Adrenal gland (tissue), 9 donors: ENCODE measurements at regions not wholly inside any gene's neighbourhood (a gene's known extent, or its start where the extent isn't known, plus 50 kb on each side); places are given as distances from the start of the nearest gene placed in this dataset.

Experiments used
- DNase-seq, 7 donors: peaks; one replicate each; pipeline ENCODE4 v3.0.0-alpha.2; 2019 to 2020
- H3K27ac ChIP-seq, 5 donors: fragments of 200-600 bp; sonication (generic) in 4 of 5; 1 replicate in 3 of 5; 2 replicates in 2 of 5; pipeline versions ENCODE4 v1.5.1 to v1.8.0; 2016 to 2020; ENCODE audit warnings: mild to moderate bottlenecking in 1 of 5
- H3K27me3 ChIP-seq: fragments of 200-600 bp; 2 replicates; pipeline ENCODE4 v1.8.0; 2021
- H3K36me3 ChIP-seq, 2 donors: fragments of 200-600 bp; replicated peaks in 1 of 2; 1 replicate in 1 of 2; 2 replicates in 1 of 2; pipeline versions ENCODE4 v1.5.1 to v1.8.0; 2018 to 2022
- H3K4me1 ChIP-seq, 2 donors: fragments of 200-600 bp; replicated peaks in 1 of 2; 1 replicate in 1 of 2; 2 replicates in 1 of 2; pipeline versions ENCODE4 v1.5.1 to v1.8.0; 2018 to 2021
- H3K4me3 ChIP-seq, 4 donors: fragments of 200-600 bp; sonication (generic) in 3 of 4; one replicate each; pipeline ENCODE4 v1.5.1; 2016 to 2018
- H3K9me3 ChIP-seq, 3 donors: fragments of 200-600 bp; sonication (generic) in 1 of 3; replicated peaks in 1 of 3; 1 replicate in 2 of 3; 2 replicates in 1 of 3; pipeline versions ENCODE4 v1.5.1 to v1.8.0; 2016 to 2021
- POLR2A ChIP-seq, 2 donors: fragments of 450-650 bp; IDR thresholded peaks; one replicate each; pipeline ENCODE4 v1.6.1; 2017; ENCODE audit warnings: antibody characterized with exemption in 2 of 2, mild to moderate bottlenecking in 2 of 2, moderate library complexity in 1 of 2
- WGBS, 4 donors: extraction: QIAGEN DNeasy Blood & Tissue Kit in 2 of 4; methylation state at CpG; one replicate each; pipeline versions ENCODE4 v1.1.5 to v1.1.7; 2013 to 2017; 5-methylcytosine and 5-hydroxymethylcytosine counted together
- intact Hi-C, 2 donors: fragments of 100-400 bp; cut with DNase I; formaldehyde crosslinking; loops; one replicate each; pipeline versions ENCODE4 v1.14.1 to v1.15.0; 2022 to 2023
- TF ChIP-seq, protein P1 (sequence below), 6 experiments: fragments of 450-650 bp in 4 of 6; fragments of 200-600 bp in 2 of 6; sonication (generic) in 1 of 6; IDR thresholded peaks; 1 replicate in 5 of 6; 2 replicates in 1 of 6; pipeline versions ENCODE4 v1.5.1 to v1.8.0; 2016 to 2021; ENCODE audit warnings: antibody characterized with exemption in 6 of 6, mild to moderate bottlenecking in 2 of 6, moderate library complexity in 1 of 6
- donor health status: healthy with polysubstance abuse.
- donor health status: Bipolar disorder and iron deficiency.
- donor health status: DM: yes; HTN: yes; CAD: no.
- donor health status: DM: no; HTN: no; CAD: no.
- donor health status: DM: no; HTN: no; CAD: no.

DNA sequence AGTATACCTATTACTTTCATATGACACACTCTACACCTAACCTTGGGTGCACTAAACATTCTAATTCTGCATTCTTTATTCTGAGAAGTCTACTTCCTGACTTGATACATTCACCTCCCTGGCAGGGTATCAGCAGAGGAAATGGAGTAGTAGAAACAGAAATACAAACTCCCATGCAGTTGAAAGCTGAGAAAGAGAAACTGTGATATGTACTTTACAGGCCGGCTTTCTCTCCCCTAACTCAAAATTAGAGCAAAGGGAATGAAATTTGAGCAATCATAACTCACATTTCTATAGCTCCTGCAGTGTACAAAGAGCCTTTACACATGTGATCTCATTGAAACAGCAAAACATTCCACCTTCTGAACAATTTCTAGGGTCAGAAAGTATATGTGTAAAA is 135.5 kb upstream of the COL8A1 start:
- no peaks in the 10 kb centered on the region for H3K9me3 ChIP-seq
- H3K27ac ChIP-seq, result peak overlapping the region in 1 of 5 donors; percentile 58
- intact Hi-C loops, result loop anchor here in 1 of 2 donors (10.0 kb wide), 1 partner anchor 182 kb away; no protein-coding TSS in a partner anchor

GRCh38 chr3:99500485-99500884 is 137.9 kb upstream of the COL8A1 start:
- no peak for DNase-seq
- intact Hi-C loops, result loop anchor here in 1 of 2 donors (10.0 kb wide), 1 partner anchor 184 kb away; no protein-coding TSS in a partner anchor
- TF ChIP-seq, protein P1, sequence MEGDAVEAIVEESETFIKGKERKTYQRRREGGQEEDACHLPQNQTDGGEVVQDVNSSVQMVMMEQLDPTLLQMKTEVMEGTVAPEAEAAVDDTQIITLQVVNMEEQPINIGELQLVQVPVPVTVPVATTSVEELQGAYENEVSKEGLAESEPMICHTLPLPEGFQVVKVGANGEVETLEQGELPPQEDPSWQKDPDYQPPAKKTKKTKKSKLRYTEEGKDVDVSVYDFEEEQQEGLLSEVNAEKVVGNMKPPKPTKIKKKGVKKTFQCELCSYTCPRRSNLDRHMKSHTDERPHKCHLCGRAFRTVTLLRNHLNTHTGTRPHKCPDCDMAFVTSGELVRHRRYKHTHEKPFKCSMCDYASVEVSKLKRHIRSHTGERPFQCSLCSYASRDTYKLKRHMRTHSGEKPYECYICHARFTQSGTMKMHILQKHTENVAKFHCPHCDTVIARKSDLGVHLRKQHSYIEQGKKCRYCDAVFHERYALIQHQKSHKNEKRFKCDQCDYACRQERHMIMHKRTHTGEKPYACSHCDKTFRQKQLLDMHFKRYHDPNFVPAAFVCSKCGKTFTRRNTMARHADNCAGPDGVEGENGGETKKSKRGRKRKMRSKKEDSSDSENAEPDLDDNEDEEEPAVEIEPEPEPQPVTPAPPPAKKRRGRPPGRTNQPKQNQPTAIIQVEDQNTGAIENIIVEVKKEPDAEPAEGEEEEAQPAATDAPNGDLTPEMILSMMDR (IDR thresholded peaks at IDR 0.05), result no peak
- no peak for TF ChIP-seq POLR2A (IDR thresholded peaks at IDR 0.05)
- no peaks in the 10 kb centered on the region for H3K36me3 ChIP-seq
- H3K4me3 ChIP-seq, result peak overlapping the region in 1 of 4 donors; percentile 13
- H3K27ac ChIP-seq, result no peak overlapping the region
- no peaks in the 10 kb centered on the region for H3K27me3 ChIP-seq
- H3K4me1 ChIP-seq, result peaks cover 0 to 20% of the 10 kb centered on the region in 2 donors
- 21 to 40% (median 28%) methylated on average over 5 of the region's 5 CpGs for WGBS, 4 donors
- no peaks in the 10 kb centered on the region for H3K9me3 ChIP-seq

More for the DNA sequence above, 135.5 kb upstream of the COL8A1 start:
- Histone ChIP-seq H3K36me3 (no peaks in the 10 kb centered on the region), H3K27me3 (no peaks in the 10 kb centered on the region), H3K4me1 (peaks cover 0 to 20% of the 10 kb centered on the region in 2 donors), H3K4me3 (no peak overlapping the region)
- TF ChIP-seq POLR2A (IDR thresholded peaks at IDR 0.05), result no peak
- TF ChIP-seq, protein P1 (IDR thresholded peaks at IDR 0.05), result no peak
- WGBS, 4 donors, result 54 to 71% (median 66%) methylated on average over 1 of the region's 1 CpG
- DNase-seq, result no peak

- 36 to 50% (median 45%) methylated on average over 4 of the region's 4 CpGs for WGBS, 4 donors
- Histone ChIP-seq H3K9me3 (no peaks in the 10 kb centered on the region), H3K4me3 (no peak overlapping the region), H3K27me3 (no peaks in the 10 kb centered on the region), H3K27ac (no peak overlapping the region), H3K36me3 (no peaks in the 10 kb centered on the region), H3K4me1 (peaks cover 0 to 20% of the 10 kb centered on the region in 2 donors)
- TF ChIP-seq, protein P1 (IDR thresholded peaks at IDR 0.05), result peak; percentile 44 to 63 (median 54)
- no peak for TF ChIP-seq POLR2A (IDR thresholded peaks at IDR 0.05)
- DNase-seq, result peak; percentile 24 to 73 (median 39)
- intact Hi-C loops, result loop anchor here in 1 of 2 donors (10.0 kb wide), 1 partner anchor 185 kb away; no protein-coding TSS in a partner anchor
Measured at GRCh38 chr3:99499235-99500158, 138.9 kb upstream of the COL8A1 start.

DNA sequence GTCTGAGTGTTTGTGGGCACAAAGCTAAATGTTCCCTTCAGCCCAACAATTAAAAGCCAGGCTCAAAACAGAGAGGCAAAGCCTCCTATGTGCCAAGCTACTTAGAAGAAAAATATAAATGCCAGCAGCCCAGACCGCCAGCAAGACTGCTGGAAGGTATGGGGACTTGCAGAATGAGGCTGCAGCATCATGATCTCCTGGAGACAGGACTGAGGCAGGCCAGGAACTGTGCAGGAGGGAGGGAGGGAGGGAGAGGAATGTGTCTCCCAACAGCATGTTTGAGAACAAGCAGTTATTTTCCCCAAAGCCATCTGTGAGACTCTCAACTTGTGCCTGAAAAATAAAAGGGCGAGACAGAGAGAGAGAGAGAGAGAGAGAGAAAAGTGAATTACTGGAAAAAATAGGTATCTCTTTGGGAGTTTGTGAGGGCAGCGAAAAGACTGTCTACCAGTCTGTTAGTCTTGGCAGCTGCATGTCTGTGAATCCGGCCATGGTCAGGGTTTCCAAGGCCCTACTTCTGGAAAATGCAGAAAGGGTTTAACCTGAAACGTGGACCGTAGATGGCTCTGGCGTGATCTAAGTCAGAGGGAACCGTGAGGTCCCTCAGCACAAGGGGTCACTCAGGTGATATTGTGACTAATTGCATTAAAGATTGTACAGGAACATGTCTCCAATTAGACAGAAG is 139.7 kb upstream of the COL8A1 start:
- H3K4me3 ChIP-seq, result no peak overlapping the region
- WGBS, 4 donors, result 61 to 76% (median 72%) methylated on average over 8 of the region's 8 CpGs
- TF ChIP-seq POLR2A (IDR thresholded peaks at IDR 0.05), result no peak
- TF ChIP-seq, protein P1 (IDR thresholded peaks at IDR 0.05), result no peak
- H3K27ac ChIP-seq, result no peak overlapping the region
- H3K9me3 ChIP-seq, result no peaks in the 10 kb centered on the region
- peaks cover 0 to 20% of the 10 kb centered on the region in 2 donors for H3K4me1 ChIP-seq
- intact Hi-C loops, result no loop called here
- H3K27me3 ChIP-seq, result no peaks in the 10 kb centered on the region
- no peak for DNase-seq
- H3K36me3 ChIP-seq, result no peaks in the 10 kb centered on the region
